A549 (cell line): ENCODE measurements at regions not wholly inside any gene's neighbourhood (a gene's known extent, or its start where the extent isn't known, plus 50 kb on each side); places are given as distances from the start of the nearest gene placed in this dataset.

Experiments used
- ATAC-seq, 2 experiments: fragments of 200-7000 bp in 1 of 2; fragments of >200 bp in 1 of 2; cut with Nextera tagmentation in 1 of 2; cut with Tn5 transposase in 1 of 2; 3 replicates each; pipeline versions ENCODE4 v1.8.0 to v1.9.1; 2018 to 2020; ENCODE audit warnings: mild to moderate bottlenecking in 1 of 2, moderate library complexity in 1 of 2
- CTCF ChIA-PET: fragments of 300-600 bp; sonication (Branson Sonifier 250); formaldehyde crosslinking; extraction: SDS; loops from one replicate; lab custom pipeline; 2021; ENCODE audit warnings: antibody characterized with exemption, inconsistent platforms; lab: Yijun Ruan, JAX
- POLR2A ChIA-PET: fragments of 350-600 bp; formaldehyde crosslinking; extraction: SDS; loops from one replicate; lab custom pipeline; 2021; ENCODE audit warnings: antibody characterized with exemption, inconsistent platforms; lab: Yijun Ruan, JAX
- DNase-seq, 2 experiments: peaks; one replicate each; pipeline versions ENCODE4 v3.0.0 to v3.0.0-alpha.2; 2011 to 2016; ENCODE audit warnings: low read depth in 1 of 2, low spot score in 1 of 2
- FAIRE-seq: peaks from 2 replicates; lab custom pipeline; 2011; peaks lifted over from hg19 to GRCh38; lab: Jason Lieb, UNC
- H3K27ac ChIP-seq, 2 experiments: fragments of >200 bp; sonication (Bioruptor Twin); formaldehyde crosslinking; 3 replicates each; pipeline ENCODE4 v1.5.1; 2016 to 2017
- H3K4me1 ChIP-seq: fragments of >200 bp; sonication (Bioruptor Twin); formaldehyde crosslinking; 3 replicates; pipeline ENCODE4 v1.6.1; 2016
- H3K4me2 ChIP-seq: fragments of >200 bp; sonication (Bioruptor Twin); formaldehyde crosslinking; 3 replicates; pipeline ENCODE4 v1.6.1; 2016
- H3K4me3 ChIP-seq: fragments of >200 bp; sonication (Bioruptor Twin); formaldehyde crosslinking; 3 replicates; pipeline ENCODE4 v1.5.1; 2016
- H3K9me3 ChIP-seq: fragments of >200 bp; sonication (Bioruptor Twin); formaldehyde crosslinking; 3 replicates; pipeline ENCODE4 v1.6.1; 2016
- BHLHE40 ChIP-seq: IDR thresholded peaks from 2 replicates; pipeline ENCODE4 v1.6.1; 2012; ENCODE audit warnings: low read depth, low read length, inconsistent platforms
- CHD4 ChIP-seq: fragments of 200-600 bp; sonication (generic); IDR thresholded peaks from 2 replicates; pipeline ENCODE4 v1.6.1; 2016; ENCODE audit warnings: antibody characterized with exemption, mild to moderate bottlenecking, borderline replicate concordance
- EHMT2 ChIP-seq: fragments of 200-600 bp; sonication (generic); IDR thresholded peaks from 2 replicates; pipeline ENCODE4 v1.6.1; 2016; ENCODE audit warnings: antibody characterized with exemption, low read depth, mild to moderate bottlenecking, moderate library complexity
- FOSB ChIP-seq: fragments of 250-450 bp; sonication (Bioruptor Pico); IDR thresholded peaks from 2 replicates; pipeline ENCODE4 v1.5.0; 2020; ENCODE audit warnings: mild to moderate bottlenecking, moderate library complexity
- FOXS1 ChIP-seq: fragments of 250-450 bp; sonication (Bioruptor Pico); IDR thresholded peaks from 2 replicates; pipeline ENCODE4 v1.5.0; 2020; ENCODE audit warnings: mild to moderate bottlenecking, moderate library complexity
- GATA3 ChIP-seq: IDR thresholded peaks from 2 replicates; pipeline ENCODE4 v1.6.1; 2012; ENCODE audit warnings: borderline replicate concordance
- HEYL ChIP-seq: fragments of 250-450 bp; sonication (Bioruptor Pico); IDR thresholded peaks from 2 replicates; pipeline ENCODE4 v1.8.0; 2021; ENCODE audit warnings: mild to moderate bottlenecking, moderate library complexity
- HOXA7 ChIP-seq: fragments of 250-450 bp; sonication (Bioruptor Pico); IDR thresholded peaks from 2 replicates; pipeline ENCODE4 v1.5.0; 2020; ENCODE audit warnings: mild to moderate bottlenecking, moderate library complexity
- KDM5A ChIP-seq: fragments of 200-600 bp; sonication (generic); IDR thresholded peaks from 2 replicates; pipeline ENCODE4 v1.6.1; 2016; ENCODE audit warnings: antibody characterized with exemption, mild to moderate bottlenecking
- POLR2A ChIP-seq: IDR thresholded peaks from 2 replicates; pipeline ENCODE4 v1.6.1; 2012; ENCODE audit warnings: mild to moderate bottlenecking, low read length
- RNF2 ChIP-seq: fragments of 200-600 bp; sonication (generic); IDR thresholded peaks from 2 replicates; pipeline ENCODE4 v1.6.1; 2016; ENCODE audit warnings: low read depth, mild to moderate bottlenecking, antibody characterized with exemption, moderate library complexity, borderline replicate concordance
- SMC3 ChIP-seq: fragments of >200 bp; sonication (Bioruptor Twin); formaldehyde crosslinking; IDR thresholded peaks from 3 replicates; pipeline ENCODE4 v1.6.1; 2018; ENCODE audit warnings: inconsistent platforms
- TP53 ChIP-seq: fragments of 250-450 bp; sonication (Bioruptor Pico); IDR thresholded peaks from 2 replicates; pipeline ENCODE4 v1.5.0; 2021; ENCODE audit warnings: mild to moderate bottlenecking, moderate library complexity
- ZC3H11A ChIP-seq: fragments of 450-650 bp; IDR thresholded peaks from 2 replicates; pipeline ENCODE4 v1.6.1; 2014; ENCODE audit warnings: antibody characterized with exemption, mild to moderate bottlenecking
- ZSCAN20 ChIP-seq: fragments of 250-450 bp; sonication (Bioruptor Pico); IDR thresholded peaks from 2 replicates; pipeline ENCODE4 v1.8.0; 2022; ENCODE audit warnings: mild to moderate bottlenecking, moderate library complexity
- WGBS: methylation state at CpG from one replicate; pipeline ENCODE4 v1.1.6; 2017; ENCODE audit errors: missing lambda C conversion rate; 5-methylcytosine and 5-hydroxymethylcytosine counted together
- TF ChIP-seq, protein P1 (sequence below): IDR thresholded peaks from 2 replicates; pipeline ENCODE4 v1.6.1; 2012
- TF ChIP-seq, protein P2 (sequence below): fragments of >200 bp; sonication (Bioruptor Twin); formaldehyde crosslinking; IDR thresholded peaks from 3 replicates; pipeline ENCODE4 v1.5.1; 2016
- TF ChIP-seq, protein P3 (sequence below): fragments of >200 bp; sonication (Bioruptor Twin); formaldehyde crosslinking; IDR thresholded peaks from 3 replicates; pipeline ENCODE4 v1.6.1; 2016
- TF ChIP-seq, protein P4 (sequence below): fragments of 150-350 bp; IDR thresholded peaks from 2 replicates; pipeline ENCODE4 v1.6.1; 2014; ENCODE audit warnings: low read depth, mild to moderate bottlenecking, low read length
- TF ChIP-seq, protein P5 (sequence below): fragments of 450-650 bp; IDR thresholded peaks from 2 replicates; pipeline ENCODE4 v1.6.1; 2014; ENCODE audit warnings: antibody characterized with exemption

DNA sequence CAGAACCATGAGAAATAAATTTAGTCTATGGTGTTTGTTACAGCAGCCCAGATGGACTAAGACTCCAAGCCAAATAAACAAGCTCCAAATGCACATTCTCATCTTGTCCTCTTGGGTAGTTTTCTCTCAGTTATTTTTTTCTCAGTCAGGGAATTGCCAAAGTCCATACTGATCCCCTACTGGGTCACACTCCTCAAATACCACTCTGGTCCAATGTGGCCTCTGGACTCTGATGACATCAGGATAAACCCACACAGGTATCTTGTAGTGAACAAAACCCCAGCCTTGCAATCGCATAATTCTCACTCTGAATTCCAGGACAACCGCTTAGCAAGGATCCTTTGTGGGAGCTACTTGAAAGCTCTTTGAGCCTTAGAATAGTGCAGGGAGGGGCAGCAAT, 248.4 kb upstream of the JUN start:
- TF ChIP-seq, protein P1, sequence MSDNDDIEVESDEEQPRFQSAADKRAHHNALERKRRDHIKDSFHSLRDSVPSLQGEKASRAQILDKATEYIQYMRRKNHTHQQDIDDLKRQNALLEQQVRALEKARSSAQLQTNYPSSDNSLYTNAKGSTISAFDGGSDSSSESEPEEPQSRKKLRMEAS = no peak
- TF ChIP-seq BHLHE40 (no peak), RNF2 (no peak), KDM5A (no peak), HOXA7 (CRISPR knock-in tag) (no peak), HEYL (CRISPR knock-in tag) (no peak), SMC3 (no peak), GATA3 (no peak)
- TF ChIP-seq, protein P2, sequence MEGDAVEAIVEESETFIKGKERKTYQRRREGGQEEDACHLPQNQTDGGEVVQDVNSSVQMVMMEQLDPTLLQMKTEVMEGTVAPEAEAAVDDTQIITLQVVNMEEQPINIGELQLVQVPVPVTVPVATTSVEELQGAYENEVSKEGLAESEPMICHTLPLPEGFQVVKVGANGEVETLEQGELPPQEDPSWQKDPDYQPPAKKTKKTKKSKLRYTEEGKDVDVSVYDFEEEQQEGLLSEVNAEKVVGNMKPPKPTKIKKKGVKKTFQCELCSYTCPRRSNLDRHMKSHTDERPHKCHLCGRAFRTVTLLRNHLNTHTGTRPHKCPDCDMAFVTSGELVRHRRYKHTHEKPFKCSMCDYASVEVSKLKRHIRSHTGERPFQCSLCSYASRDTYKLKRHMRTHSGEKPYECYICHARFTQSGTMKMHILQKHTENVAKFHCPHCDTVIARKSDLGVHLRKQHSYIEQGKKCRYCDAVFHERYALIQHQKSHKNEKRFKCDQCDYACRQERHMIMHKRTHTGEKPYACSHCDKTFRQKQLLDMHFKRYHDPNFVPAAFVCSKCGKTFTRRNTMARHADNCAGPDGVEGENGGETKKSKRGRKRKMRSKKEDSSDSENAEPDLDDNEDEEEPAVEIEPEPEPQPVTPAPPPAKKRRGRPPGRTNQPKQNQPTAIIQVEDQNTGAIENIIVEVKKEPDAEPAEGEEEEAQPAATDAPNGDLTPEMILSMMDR = no peak
- TF ChIP-seq, protein P3, sequence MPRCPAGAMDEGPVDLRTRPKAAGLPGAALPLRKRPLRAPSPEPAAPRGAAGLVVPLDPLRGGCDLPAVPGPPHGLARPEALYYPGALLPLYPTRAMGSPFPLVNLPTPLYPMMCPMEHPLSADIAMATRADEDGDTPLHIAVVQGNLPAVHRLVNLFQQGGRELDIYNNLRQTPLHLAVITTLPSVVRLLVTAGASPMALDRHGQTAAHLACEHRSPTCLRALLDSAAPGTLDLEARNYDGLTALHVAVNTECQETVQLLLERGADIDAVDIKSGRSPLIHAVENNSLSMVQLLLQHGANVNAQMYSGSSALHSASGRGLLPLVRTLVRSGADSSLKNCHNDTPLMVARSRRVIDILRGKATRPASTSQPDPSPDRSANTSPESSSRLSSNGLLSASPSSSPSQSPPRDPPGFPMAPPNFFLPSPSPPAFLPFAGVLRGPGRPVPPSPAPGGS = no peak
- TF ChIP-seq, protein P4, sequence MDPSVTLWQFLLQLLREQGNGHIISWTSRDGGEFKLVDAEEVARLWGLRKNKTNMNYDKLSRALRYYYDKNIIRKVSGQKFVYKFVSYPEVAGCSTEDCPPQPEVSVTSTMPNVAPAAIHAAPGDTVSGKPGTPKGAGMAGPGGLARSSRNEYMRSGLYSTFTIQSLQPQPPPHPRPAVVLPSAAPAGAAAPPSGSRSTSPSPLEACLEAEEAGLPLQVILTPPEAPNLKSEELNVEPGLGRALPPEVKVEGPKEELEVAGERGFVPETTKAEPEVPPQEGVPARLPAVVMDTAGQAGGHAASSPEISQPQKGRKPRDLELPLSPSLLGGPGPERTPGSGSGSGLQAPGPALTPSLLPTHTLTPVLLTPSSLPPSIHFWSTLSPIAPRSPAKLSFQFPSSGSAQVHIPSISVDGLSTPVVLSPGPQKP = no peak
- TF ChIP-seq, protein P5, sequence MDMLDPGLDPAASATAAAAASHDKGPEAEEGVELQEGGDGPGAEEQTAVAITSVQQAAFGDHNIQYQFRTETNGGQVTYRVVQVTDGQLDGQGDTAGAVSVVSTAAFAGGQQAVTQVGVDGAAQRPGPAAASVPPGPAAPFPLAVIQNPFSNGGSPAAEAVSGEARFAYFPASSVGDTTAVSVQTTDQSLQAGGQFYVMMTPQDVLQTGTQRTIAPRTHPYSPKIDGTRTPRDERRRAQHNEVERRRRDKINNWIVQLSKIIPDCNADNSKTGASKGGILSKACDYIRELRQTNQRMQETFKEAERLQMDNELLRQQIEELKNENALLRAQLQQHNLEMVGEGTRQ = no peak
- Histone ChIP-seq H3K27ac (no peak overlapping the region), H3K4me2 (no peak overlapping the region), H3K9me3 (no peaks in the 10 kb centered on the region), H3K4me3 (no peak overlapping the region), H3K4me1 (peaks cover 15% of the 10 kb centered on the region)
- DNase-seq (no peak), FAIRE-seq (no peak), ATAC-seq (no peak)
- POLR2A ChIA-PET = no interaction called here
- CTCF ChIA-PET = interaction anchor here (0.7 kb wide), 1 partner anchor 14 kb away, joined by 3 read pairs; no protein-coding TSS in a partner anchor
- no CpG with 5 or more reads among the region's 2 CpGs for WGBS

DNA sequence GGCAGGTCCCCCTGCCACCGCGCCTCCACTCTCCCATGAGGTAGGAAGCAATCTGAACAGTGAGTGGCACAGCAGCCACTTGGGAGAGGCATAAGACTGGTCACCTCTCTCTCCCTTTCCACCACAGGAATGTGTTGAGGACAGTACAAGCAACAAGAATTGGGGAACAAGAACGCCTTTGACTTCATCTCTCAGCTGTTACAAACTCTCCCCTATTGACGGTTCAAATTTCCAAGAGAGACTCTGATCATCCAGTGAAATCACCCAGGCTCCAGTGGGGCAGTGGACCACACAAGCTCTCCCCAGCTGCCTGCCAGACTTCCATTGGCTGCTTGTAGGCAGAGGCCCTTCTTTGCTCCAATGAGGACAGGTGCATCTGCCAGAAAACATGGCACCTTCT, 249.9 kb upstream of the JUN start:
- H3K9me3 ChIP-seq = no peaks in the 10 kb centered on the region
- POLR2A ChIA-PET = no interaction called here
- ATAC-seq (no peak), FAIRE-seq (no peak)
- peaks cover 10% of the 10 kb centered on the region for H3K4me1 ChIP-seq
- H3K4me3 ChIP-seq = no peak overlapping the region
- TF ChIP-seq FOXS1 (CRISPR knock-in tag) (no peak), CHD4 (no peak), FOSB (CRISPR knock-in tag) (no peak), ZSCAN20 (CRISPR knock-in tag) (no peak), ZC3H11A (no peak)
- TF ChIP-seq, protein P1 = no peak
- TF ChIP-seq, all 56 proteins: peak for 0
- H3K27ac ChIP-seq = no peak overlapping the region
- CTCF ChIA-PET = no interaction called here
- no peak overlapping the region for H3K4me2 ChIP-seq
- 81% methylated on average over 4 of the region's 4 CpGs for WGBS
- DNase-seq = no peak

DNA sequence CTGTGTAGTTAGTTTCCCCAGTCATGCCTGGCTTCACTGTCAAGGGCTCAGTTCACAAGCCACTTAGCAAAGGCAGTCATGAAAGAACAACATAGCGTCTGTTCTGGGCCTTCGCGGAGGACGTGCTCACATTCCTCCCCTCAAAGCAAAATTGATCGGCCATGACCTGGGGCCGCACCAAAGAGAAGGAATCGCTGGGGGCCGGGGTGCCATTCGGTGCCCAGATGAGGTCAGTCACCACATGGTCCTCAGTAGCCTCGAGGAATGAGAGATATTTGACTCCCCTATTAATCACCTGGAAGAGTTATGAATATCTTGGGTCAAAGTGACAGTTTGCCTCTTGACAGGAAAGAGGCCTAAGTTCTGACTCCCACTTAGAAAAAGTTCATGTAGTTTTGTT, 251.1 kb upstream of the JUN start:
- Histone ChIP-seq H3K9me3 (no peaks in the 10 kb centered on the region), H3K4me2 (no peak overlapping the region), H3K27ac (no peak overlapping the region), H3K4me3 (no peak overlapping the region), H3K4me1 (peaks cover 4% of the 10 kb centered on the region; the same call in 2 of the 3 replicates)
- CTCF ChIA-PET = no interaction called here
- DNase-seq = no peak
- TF ChIP-seq, protein P3 = no peak
- TF ChIP-seq, protein P4 = no peak
- TF ChIP-seq EHMT2 = no peak
- no peak for TF ChIP-seq POLR2A
- no peak for TF ChIP-seq TP53
- no peak for TF ChIP-seq ZC3H11A
- 63% methylated on average over 6 of the region's 10 CpGs for WGBS
- POLR2A ChIA-PET = no interaction called here
- no peak for ATAC-seq
- FAIRE-seq = no peak
